ENCODE measurements at regions not wholly inside any gene's neighbourhood (a gene's known extent, or its start where the extent isn't known, plus 50 kb on each side); places are given as distances from the start of the nearest gene placed in this dataset.

- H3K4me1 ChIP-seq (ENCODE audit: control insufficient read depth, insufficient read depth, low read length) = peaks cover 12% of the 10 kb centered on the region; the same call in 1 of the 2 replicates
- no peak overlapping the region for H3K4me3 ChIP-seq (ENCODE audit: low read depth, low read length)
- H3K36me3 ChIP-seq (ENCODE audit: control insufficient read depth in 2 of 2, insufficient read depth in 1 of 2, low read length in 2 of 2) = no peaks in the 10 kb centered on the region
- CTCF ChIA-PET = interaction anchor here (0.6 to 1.0 kb wide), 2 partner anchors 10 to 281 kb away, joined by 3 read pairs; no protein-coding TSS in a partner anchor
- no peaks in the 10 kb centered on the region; the same call in 1 of the 2 replicates for H3K9me3 ChIP-seq (ENCODE audit: control insufficient read depth, insufficient read depth, low read depth, low read length)
- TF ChIP-seq ZNF433 (tag by site-specific recombination; IDR thresholded peaks at IDR 0.05; ENCODE audit: low read depth) (no peak), ZNF302 (tag by site-specific recombination; IDR thresholded peaks at IDR 0.05; ENCODE audit: low read depth) (no peak), ZBTB48 (tag by site-specific recombination; IDR thresholded peaks at IDR 0.05) (no peak), MYNN (tag by site-specific recombination; IDR thresholded peaks at IDR 0.05; ENCODE audit: borderline replicate concordance) (no peak), ZNF76 (tag by site-specific recombination; IDR thresholded peaks at IDR 0.05; ENCODE audit: borderline replicate concordance, low read depth) (no peak), PATZ1 (tag by site-specific recombination; IDR thresholded peaks at IDR 0.05) (no peak), SP3 (tag by site-specific recombination; IDR thresholded peaks at IDR 0.05) (no peak), ZNF768 (tag by site-specific recombination; IDR thresholded peaks at IDR 0.05) (no peak), ZNF580 (tag by site-specific recombination; IDR thresholded peaks at IDR 0.05) (no peak)
- no peak overlapping the region for H3K27ac ChIP-seq (ENCODE audit: extremely low read depth, low read depth, low read length)
- POLR2A ChIA-PET = no interaction called here
These were observed 377.5 kb downstream of the OSR1 start for GRCh38 chr2:18980786-18981430.

- TF ChIP-seq ZNF600 (tag by site-specific recombination; IDR thresholded peaks at IDR 0.05) = no peak
- TF ChIP-seq GLI4 (tag by site-specific recombination; IDR thresholded peaks at IDR 0.05) = no peak
- TF ChIP-seq OVOL3 (tag by site-specific recombination; IDR thresholded peaks at IDR 0.05) = no peak
- no peak for TF ChIP-seq ZNF785 (tag by site-specific recombination; IDR thresholded peaks at IDR 0.05)
- no peak for TF ChIP-seq PBX3 (CRISPR knock-in tag; IDR thresholded peaks at IDR 0.05)
- no peak for TF ChIP-seq ZNF335 (tag by site-specific recombination; conservative IDR thresholded peaks at IDR 0.05)
- TF ChIP-seq ZSCAN16 (tag by site-specific recombination; IDR thresholded peaks at IDR 0.05) = no peak
- no peak for TF ChIP-seq TRIM28 (IDR thresholded peaks at IDR 0.05; ENCODE audit: borderline replicate concordance, low read length)
- TF ChIP-seq ZFHX2 (tag by site-specific recombination; conservative IDR thresholded peaks at IDR 0.05) = no peak
- TF ChIP-seq ATF2 (tag by site-specific recombination; IDR thresholded peaks at IDR 0.05; ENCODE audit: low read depth) = no peak
- no peak for TF ChIP-seq ZBTB7A (tag by site-specific recombination; IDR thresholded peaks at IDR 0.05; ENCODE audit: low read depth)
- TF ChIP-seq ZBTB48 (tag by site-specific recombination; IDR thresholded peaks at IDR 0.05) = no peak
- no peak for TF ChIP-seq ZNF837 (tag by site-specific recombination; IDR thresholded peaks at IDR 0.05)
- no peak for TF ChIP-seq ZNF521 (tag by site-specific recombination; IDR thresholded peaks at IDR 0.05)
- TF ChIP-seq ZNF133 (tag by site-specific recombination; IDR thresholded peaks at IDR 0.05) = no peak
- no peak for TF ChIP-seq ZNF239 (tag by site-specific recombination; IDR thresholded peaks at IDR 0.05)
- no peak for TF ChIP-seq ZNF416 (tag by site-specific recombination; IDR thresholded peaks at IDR 0.05)
- no peak for TF ChIP-seq ZNF302 (tag by site-specific recombination; IDR thresholded peaks at IDR 0.05; ENCODE audit: low read depth)
- TF ChIP-seq ZNF140 (tag by site-specific recombination; IDR thresholded peaks at IDR 0.05) = no peak
- POLR2A ChIA-PET = no interaction called here
- CTCF ChIA-PET = interaction anchor here (1.0 kb wide), 1 partner anchor 11 kb away, joined by 3 read pairs; no protein-coding TSS in a partner anchor
- H3K9me3 ChIP-seq (ENCODE audit: control insufficient read depth, insufficient read depth, low read depth, low read length) = no peaks in the 10 kb centered on the region; the same call in 1 of the 2 replicates
- peaks cover 17% of the 10 kb centered on the region for H3K4me1 ChIP-seq (ENCODE audit: control insufficient read depth, insufficient read depth, low read length)
- H3K4me3 ChIP-seq (ENCODE audit: low read depth, low read length) = no peak overlapping the region
- H3K36me3 ChIP-seq (ENCODE audit: control insufficient read depth in 2 of 2, insufficient read depth in 1 of 2, low read length in 2 of 2) = no peaks in the 10 kb centered on the region
- no peak overlapping the region for H3K27ac ChIP-seq (ENCODE audit: extremely low read depth, low read depth, low read length)
These were observed 378.2 kb downstream of the OSR1 start for GRCh38 chr2:18980104-18980785.

All from HEK293 (cell line).